HepG2 (cell line): ENCODE measurements at regions not wholly inside any gene's neighbourhood (a gene's known extent, or its start where the extent isn't known, plus 50 kb on each side); places are given as distances from the start of the nearest gene placed in this dataset.

ENCODE experiments used
- ATAC-seq: fragments of 200-7000 bp; cut with Tn5 transposase; 3 replicates; pipeline ENCODE4 v1.9.1; 2020; ENCODE audit warnings: mild to moderate bottlenecking, moderate library complexity
- BruUV-seq: library from RNA; stranded (reverse); fragments of 400-500 nt; replicated peaks from 2 replicates; lab custom pipeline; 2021; lab: Mats Ljungman, UMichigan
- CTCF ChIA-PET: fragments of 300-600 bp; formaldehyde crosslinking; extraction: SDS; loops from one replicate; lab custom pipeline; 2021; ENCODE audit warnings: low total read pairs, inconsistent platforms, low intra/inter-chr PET ratio; lab: Yijun Ruan, JAX
- POLR2A ChIA-PET: fragments of 350-600 bp; sonication (Branson Sonifier 250); formaldehyde crosslinking; loops from one replicate; lab custom pipeline; 2020; ENCODE audit warnings: antibody characterized with exemption, inconsistent platforms; lab: Yijun Ruan, JAX
- DNase-seq: peaks from one replicate; pipeline ENCODE4 v3.0.0-alpha.2; 2015; ENCODE audit warnings: low spot score
- FAIRE-seq: peaks from 3 replicates; lab custom pipeline; 2011; peaks lifted over from hg19 to GRCh38; lab: Jason Lieb, UNC
- H2AFZ ChIP-seq: one replicate; pipeline ENCODE4 v1.6.1; 2011; ENCODE audit warnings: low read length, inconsistent platforms
- H3K27ac ChIP-seq: fragments of 300-600 bp; 3 replicates; pipeline ENCODE4 v1.8.0; 2011; ENCODE audit warnings: mixed run types, mild to moderate bottlenecking, mixed read lengths, low read length, inconsistent platforms; ENCODE audit not compliant: insufficient read depth; ENCODE audit errors: extremely low read length
- H3K27me3 ChIP-seq, 2 experiments: fragments of 200-600 bp in 1 of 2; 2 replicates in 1 of 2; 3 replicates in 1 of 2; pipeline versions ENCODE4 v1.6.0 to v1.8.0; 2011; ENCODE audit warnings: low read length in 2 of 2, mild to moderate bottlenecking in 2 of 2, moderate library complexity in 2 of 2, inconsistent platforms in 1 of 2; ENCODE audit not compliant: insufficient read depth in 2 of 2, control insufficient read depth in 1 of 2
- H3K36me3 ChIP-seq, 2 experiments: fragments of 200-600 bp in 1 of 2; replicated peaks in 1 of 2; 2 replicates in 1 of 2; 3 replicates in 1 of 2; pipeline versions ENCODE4 v1.5.1 to v1.8.0; 2011; ENCODE audit warnings: low read length in 2 of 2, inconsistent platforms in 1 of 2; ENCODE audit not compliant: insufficient read depth in 2 of 2, control insufficient read depth in 1 of 2
- H3K4me1 ChIP-seq: 2 replicates; pipeline ENCODE4 v1.5.1; 2012; ENCODE audit warnings: low read length, inconsistent platforms; ENCODE audit not compliant: insufficient read depth
- H3K4me2 ChIP-seq: 2 replicates; pipeline ENCODE4 v1.6.0; 2011; ENCODE audit warnings: low read depth, low read length, inconsistent platforms
- H3K4me3 ChIP-seq, 3 experiments: fragments of 200-600 bp in 1 of 3; sonication (generic), shearing (Covaris generic) in 1 of 3; replicated peaks in 1 of 3; 2 replicates each; pipeline ENCODE4 v1.5.1; 2011 to 2016; ENCODE audit warnings: low read length in 3 of 3, inconsistent platforms in 2 of 3, low read depth in 2 of 3, mild to moderate bottlenecking in 2 of 3, control low read depth in 1 of 3, mixed read lengths in 1 of 3; ENCODE audit not compliant: insufficient read depth in 1 of 3
- H3K79me2 ChIP-seq: one replicate; pipeline ENCODE4 v1.6.1; 2011; ENCODE audit warnings: low read length, inconsistent platforms; ENCODE audit not compliant: insufficient read depth
- H3K9ac ChIP-seq: 2 replicates; pipeline ENCODE4 v1.6.0; 2011; ENCODE audit warnings: mild to moderate bottlenecking, low read depth, low read length, inconsistent platforms; ENCODE audit not compliant: insufficient read depth
- H3K9me3 ChIP-seq: 2 replicates; pipeline ENCODE4 v1.5.1; 2012; ENCODE audit warnings: mild to moderate bottlenecking, low read length
- H4K20me1 ChIP-seq: 2 replicates; pipeline ENCODE4 v1.6.0; 2011; ENCODE audit warnings: inconsistent platforms, mild to moderate bottlenecking, low read length, moderate library complexity; ENCODE audit not compliant: insufficient read depth
- GRHL1 ChIP-seq: sonication (generic); formaldehyde crosslinking; conservative IDR thresholded peaks from 2 replicates; pipeline ENCODE4 v1.8.0; 2022; ENCODE audit warnings: missing genetic modification reagents
- HCFC1 ChIP-seq: fragments of 150-350 bp; IDR thresholded peaks from 2 replicates; pipeline ENCODE4 v1.6.1; 2014; ENCODE audit warnings: low read depth, low read length
- IKZF4 ChIP-seq: sonication (generic); formaldehyde crosslinking; IDR thresholded peaks from 2 replicates; pipeline ENCODE4 v1.5.1; 2020; ENCODE audit warnings: borderline replicate concordance, mild to moderate bottlenecking, low read depth, missing genetic modification reagents; ENCODE audit errors: not compliant biosample characterization
- KLF13 ChIP-seq: sonication (generic); formaldehyde crosslinking; IDR thresholded peaks from 2 replicates; pipeline ENCODE4 v1.4.0; 2020; ENCODE audit warnings: mild to moderate bottlenecking, missing genetic modification reagents
- MTERF4 ChIP-seq: sonication (generic); formaldehyde crosslinking; IDR thresholded peaks from 2 replicates; pipeline ENCODE4 v1.8.0; 2023; ENCODE audit warnings: mild to moderate bottlenecking, missing genetic modification reagents
- SKI ChIP-seq: fragments of 450-650 bp; IDR thresholded peaks from one replicate; pipeline ENCODE4 v1.6.1; 2018; ENCODE audit warnings: mild to moderate bottlenecking; ENCODE audit not compliant: partially characterized antibody
- TEAD2 ChIP-seq: sonication (generic); formaldehyde crosslinking; IDR thresholded peaks from 2 replicates; pipeline ENCODE4 v1.9.0; 2021; ENCODE audit warnings: missing genetic modification reagents
- TP53 ChIP-seq: sonication (generic); formaldehyde crosslinking; conservative IDR thresholded peaks from 2 replicates; pipeline ENCODE4 v1.4.0; 2020; ENCODE audit warnings: missing genetic modification reagents
- ZNF180 ChIP-seq: sonication (generic); formaldehyde crosslinking; IDR thresholded peaks from 2 replicates; pipeline ENCODE4 v1.4.0; 2020; ENCODE audit warnings: low read depth, missing genetic modification reagents, borderline replicate concordance
- ZNF407 ChIP-seq: sonication (generic); formaldehyde crosslinking; IDR thresholded peaks from one replicate; pipeline ENCODE4 v1.5.1; 2020; ENCODE audit warnings: mild to moderate bottlenecking, missing genetic modification reagents; ENCODE audit errors: not compliant biosample characterization
- ZNF83 ChIP-seq: sonication (generic); formaldehyde crosslinking; IDR thresholded peaks from 2 replicates; pipeline ENCODE4 v1.4.0; 2020; ENCODE audit warnings: missing genetic modification reagents, mild to moderate bottlenecking, borderline replicate concordance
- WGBS: methylation state at CpG from one replicate; pipeline ENCODE4 v1.1.6; 2017; ENCODE audit warnings: low lambda C conversion rate; 5-methylcytosine and 5-hydroxymethylcytosine counted together
- in situ Hi-C: cut with HindIII; loops from 2 replicates; pipeline ENCODE4 v1.10.0; 2017; ENCODE audit warnings: low pct_unique_long_range_greater_than_20kb; ENCODE audit not compliant: extremely low pct_ligation_motif_present
- intact Hi-C: fragments of 100-400 bp; cut with micrococcal nuclease; formaldehyde crosslinking; loops from one replicate; pipeline ENCODE4 v1.10.0; 2022; ENCODE audit not compliant: unreplicated experiment
- TF ChIP-seq, protein P1 (sequence below): IDR thresholded peaks from 2 replicates; pipeline ENCODE4 v1.6.1; 2016; ENCODE audit warnings: mild to moderate bottlenecking, missing biosample characterization, missing genetic modification reagents

DNA sequence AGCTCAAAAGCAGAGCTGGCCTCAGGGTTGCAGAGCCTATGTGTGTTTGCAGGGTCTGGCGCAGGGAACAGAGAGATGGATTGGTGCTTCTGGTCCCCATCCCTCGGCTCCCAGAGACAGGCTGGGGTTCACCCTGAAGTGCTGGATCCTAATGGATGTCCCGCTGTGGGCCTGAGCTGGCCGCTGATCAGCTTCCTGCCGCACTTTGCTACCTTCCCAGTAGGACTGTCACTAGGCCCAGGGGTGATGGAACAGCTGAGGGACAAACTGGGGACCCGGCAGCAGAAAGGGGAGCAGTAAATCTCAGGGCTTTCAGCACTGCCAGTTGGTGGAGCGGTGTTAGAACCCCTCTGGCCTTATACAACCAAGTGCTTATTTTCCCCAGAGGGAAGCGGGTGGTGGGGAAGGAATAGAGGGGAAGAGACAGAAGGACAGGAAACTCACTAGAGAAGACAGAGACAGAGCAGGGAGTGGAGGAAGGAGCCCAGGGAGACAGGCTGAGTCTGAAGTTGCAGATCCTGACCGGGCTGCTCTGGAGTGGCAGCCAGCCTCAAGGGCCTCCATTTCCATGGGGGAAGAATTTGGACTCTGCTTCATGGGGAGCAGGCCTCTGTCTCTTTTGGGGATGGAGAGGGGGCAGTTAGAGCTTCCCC lies 78.6 kb downstream of the MRM1 start:
- in situ Hi-C loops (no loop called here), intact Hi-C loops (no loop called here)
- FAIRE-seq (no peak), ATAC-seq (no peak), DNase-seq (no peak)
- Histone ChIP-seq H3K9me3 (no peaks in the 10 kb centered on the region), H3K4me3 (no peak overlapping the region), H3K27ac (no peak overlapping the region), H3K27me3 (peaks cover 2 to 43% of the 10 kb centered on the region in 2 experiments; a peak in 3 of 5 replicates), H2AFZ (no peak overlapping the region), H3K36me3 (no peaks in the 10 kb centered on the region), H3K4me2 (no peak overlapping the region), H3K9ac (no peak overlapping the region), H3K79me2 (no peaks in the 10 kb centered on the region), H3K4me1 (no peaks in the 10 kb centered on the region), H4K20me1 (no peaks in the 10 kb centered on the region)
- WGBS: 9% methylated on average over 4 of the region's 9 CpGs
- ChIA-PET CTCF (no interaction called here), POLR2A (no interaction called here)
- BruUV-seq: no TSS peak
- TF ChIP-seq ZNF83 (no peak), MTERF4 (CRISPR knock-in tag) (no peak), KLF13 (CRISPR knock-in tag) (no peak), IKZF4 (CRISPR knock-in tag) (no peak), ZNF407 (CRISPR knock-in tag) (no peak), ZNF180 (CRISPR knock-in tag) (no peak), SKI (no peak), HCFC1 (no peak), GRHL1 (CRISPR knock-in tag) (no peak), TEAD2 (CRISPR knock-in tag) (no peak), TP53 (no peak)
- TF ChIP-seq, protein P1, sequence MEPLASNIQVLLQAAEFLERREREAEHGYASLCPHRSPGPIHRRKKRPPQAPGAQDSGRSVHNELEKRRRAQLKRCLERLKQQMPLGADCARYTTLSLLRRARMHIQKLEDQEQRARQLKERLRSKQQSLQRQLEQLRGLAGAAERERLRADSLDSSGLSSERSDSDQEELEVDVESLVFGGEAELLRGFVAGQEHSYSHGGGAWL (CRISPR knock-in tag): no peak
